Smooth muscle cell (in vitro differentiated cells): ENCODE measurements at regions not wholly inside any gene's neighbourhood (a gene's known extent, or its start where the extent isn't known, plus 50 kb on each side); places are given as distances from the start of the nearest gene placed in this dataset.

ENCODE experiments used
- DNase-seq: peaks from one replicate; lab custom pipeline; 2025; ENCODE audit not compliant: unreplicated experiment; lab: John Stamatoyannopoulos, UW
- H2AFZ ChIP-seq: fragments of 200-600 bp; sonication (generic); 2 replicates; pipeline ENCODE4 v1.6.0; 2016; ENCODE audit warnings: antibody characterized with exemption, low read depth, mild to moderate bottlenecking
- H3F3A ChIP-seq: fragments of 200-600 bp; sonication (generic); 2 replicates; pipeline ENCODE4 v1.6.0; 2017; ENCODE audit warnings: antibody characterized with exemption, low read depth
- H3K27ac ChIP-seq: fragments of 200-600 bp; sonication (generic); 2 replicates; pipeline ENCODE4 v1.5.1; 2016; ENCODE audit warnings: low read depth, mild to moderate bottlenecking
- H3K27me3 ChIP-seq: fragments of 200-600 bp; sonication (generic); 2 replicates; pipeline ENCODE4 v1.6.1; 2016; ENCODE audit warnings: low read depth, mild to moderate bottlenecking
- H3K36me3 ChIP-seq: fragments of 200-600 bp; sonication (generic); 2 replicates; pipeline ENCODE4 v1.5.1; 2016; ENCODE audit warnings: low read depth
- H3K4me1 ChIP-seq: fragments of 200-600 bp; sonication (generic); 2 replicates; pipeline ENCODE4 v1.5.1; 2016; ENCODE audit warnings: low read depth
- H3K4me2 ChIP-seq: fragments of 200-600 bp; sonication (generic); 2 replicates; pipeline ENCODE4 v1.6.0; 2016; ENCODE audit warnings: mild to moderate bottlenecking
- H3K4me3 ChIP-seq: fragments of 200-600 bp; sonication (generic); 2 replicates; pipeline ENCODE4 v1.5.1; 2016; ENCODE audit warnings: mild to moderate bottlenecking
- H3K79me2 ChIP-seq: fragments of 200-600 bp; sonication (generic); 2 replicates; pipeline ENCODE4 v1.6.0; 2016; ENCODE audit warnings: low read depth, mild to moderate bottlenecking
- H3K9ac ChIP-seq: fragments of 200-600 bp; sonication (generic); 2 replicates; pipeline ENCODE4 v1.6.0; 2016; ENCODE audit warnings: low read depth
- H3K9me3 ChIP-seq: fragments of 200-600 bp; sonication (generic); replicated peaks from 2 replicates; pipeline ENCODE4 v1.5.1; 2016; ENCODE audit warnings: low read depth
- H4K20me1 ChIP-seq: fragments of 200-600 bp; sonication (generic); 2 replicates; pipeline ENCODE4 v1.6.0; 2016; ENCODE audit warnings: low read depth
- WGBS: methylation state at CpG from one replicate; pipeline ENCODE4 v1.1.7; 2016; ENCODE audit warnings: low lambda C conversion rate; 5-methylcytosine and 5-hydroxymethylcytosine counted together
- TF ChIP-seq, protein P1 (sequence below): fragments of 200-600 bp; sonication (generic); IDR thresholded peaks from 2 replicates; pipeline ENCODE4 v1.5.1; 2017; ENCODE audit warnings: borderline replicate concordance, mild to moderate bottlenecking, antibody characterized with exemption; ENCODE audit not compliant: insufficient read depth, poor library complexity, severe bottlenecking

DNA sequence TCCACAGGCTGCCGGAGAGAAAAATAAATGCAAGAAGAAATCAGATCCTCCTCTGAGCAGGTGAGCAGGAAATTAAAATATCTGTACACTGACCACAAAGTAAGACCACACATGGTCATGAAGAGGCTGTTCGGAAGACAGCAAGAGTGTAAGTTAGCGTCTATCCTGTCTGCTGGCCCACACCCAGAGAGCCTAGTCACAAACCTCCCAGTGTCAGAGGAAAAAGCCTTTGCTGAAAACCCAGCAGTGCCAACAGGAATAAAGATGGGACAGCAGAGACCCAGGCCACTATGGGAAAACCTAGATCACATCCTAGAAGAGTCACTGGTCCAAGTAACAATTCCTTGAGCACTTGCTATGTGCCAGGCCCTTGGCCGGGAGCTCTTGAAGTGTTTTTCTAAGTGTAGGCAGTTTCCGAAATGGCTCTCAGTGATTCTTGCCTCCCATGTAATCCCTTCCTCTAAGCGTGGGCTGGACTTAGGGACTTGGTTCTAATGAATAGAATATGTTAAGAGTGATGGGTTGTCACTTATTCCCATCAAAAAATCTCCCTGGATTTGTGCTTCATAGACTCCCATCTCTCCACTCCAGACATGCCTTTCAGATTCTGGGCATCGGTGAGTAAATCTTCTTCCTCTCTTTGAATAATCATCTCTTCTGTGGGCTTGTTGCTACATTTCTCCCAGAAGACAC is 110.9 kb upstream of the PKDCC start:
- no peak overlapping the region for H3K9ac ChIP-seq
- TF ChIP-seq, protein P1, sequence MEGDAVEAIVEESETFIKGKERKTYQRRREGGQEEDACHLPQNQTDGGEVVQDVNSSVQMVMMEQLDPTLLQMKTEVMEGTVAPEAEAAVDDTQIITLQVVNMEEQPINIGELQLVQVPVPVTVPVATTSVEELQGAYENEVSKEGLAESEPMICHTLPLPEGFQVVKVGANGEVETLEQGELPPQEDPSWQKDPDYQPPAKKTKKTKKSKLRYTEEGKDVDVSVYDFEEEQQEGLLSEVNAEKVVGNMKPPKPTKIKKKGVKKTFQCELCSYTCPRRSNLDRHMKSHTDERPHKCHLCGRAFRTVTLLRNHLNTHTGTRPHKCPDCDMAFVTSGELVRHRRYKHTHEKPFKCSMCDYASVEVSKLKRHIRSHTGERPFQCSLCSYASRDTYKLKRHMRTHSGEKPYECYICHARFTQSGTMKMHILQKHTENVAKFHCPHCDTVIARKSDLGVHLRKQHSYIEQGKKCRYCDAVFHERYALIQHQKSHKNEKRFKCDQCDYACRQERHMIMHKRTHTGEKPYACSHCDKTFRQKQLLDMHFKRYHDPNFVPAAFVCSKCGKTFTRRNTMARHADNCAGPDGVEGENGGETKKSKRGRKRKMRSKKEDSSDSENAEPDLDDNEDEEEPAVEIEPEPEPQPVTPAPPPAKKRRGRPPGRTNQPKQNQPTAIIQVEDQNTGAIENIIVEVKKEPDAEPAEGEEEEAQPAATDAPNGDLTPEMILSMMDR = no peak
- H3K27ac ChIP-seq = no peak overlapping the region
- H3K79me2 ChIP-seq = no peaks in the 10 kb centered on the region
- H3K36me3 ChIP-seq = no peaks in the 10 kb centered on the region
- WGBS = 37% methylated on average over 7 of the region's 7 CpGs
- H3K4me1 ChIP-seq = peaks cover 61% of the 10 kb centered on the region
- no peak for DNase-seq
- no peaks in the 10 kb centered on the region for H3K27me3 ChIP-seq
- no peak overlapping the region for H3K4me3 ChIP-seq
- peaks cover 48% of the 10 kb centered on the region for H3F3A ChIP-seq
- H4K20me1 ChIP-seq = no peaks in the 10 kb centered on the region
- H3K4me2 ChIP-seq = peak overlapping the region; percentile 60
- no peak overlapping the region for H2AFZ ChIP-seq
- H3K9me3 ChIP-seq = no peaks in the 10 kb centered on the region

DNA sequence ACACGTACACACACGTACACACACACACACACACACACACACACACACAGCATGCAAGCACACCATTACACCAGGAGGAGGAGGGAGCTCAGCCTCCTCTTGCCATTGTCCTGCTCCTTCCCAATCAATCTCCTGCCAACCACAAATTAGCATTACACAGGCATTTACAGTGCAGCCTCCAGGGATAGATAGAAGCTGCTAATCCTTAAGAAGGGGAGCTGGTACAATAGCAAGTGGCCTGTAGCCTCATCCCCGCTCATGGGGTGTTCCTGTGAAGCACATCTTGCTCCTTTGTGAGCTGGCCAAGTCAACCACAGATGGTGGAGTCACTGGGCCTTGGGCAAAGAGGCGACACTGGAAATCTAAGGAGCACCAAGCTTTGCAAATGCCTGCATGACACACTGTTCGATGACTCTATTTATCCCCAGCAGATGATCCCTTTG is 110.3 kb upstream of the PKDCC start:
- Histone ChIP-seq H3K79me2 (no peaks in the 10 kb centered on the region), H3K4me2 (peak overlapping the region; percentile 60), H3F3A (peaks cover 48% of the 10 kb centered on the region), H3K4me1 (peaks cover 60% of the 10 kb centered on the region), H3K27me3 (no peaks in the 10 kb centered on the region), H4K20me1 (no peaks in the 10 kb centered on the region), H3K36me3 (no peaks in the 10 kb centered on the region), H3K27ac (no peak overlapping the region), H3K9me3 (no peaks in the 10 kb centered on the region), H3K9ac (no peak overlapping the region), H3K4me3 (no peak overlapping the region), H2AFZ (no peak overlapping the region)
- TF ChIP-seq, protein P1 = no peak
- DNase-seq = no peak
- WGBS = 28% methylated on average over 5 of the region's 5 CpGs

GRCh38 chr2:41937921-41938708 is 109.7 kb upstream of the PKDCC start:
- Histone ChIP-seq H3K27ac (no peak overlapping the region), H3K4me2 (peak overlapping the region; percentile 60), H4K20me1 (no peaks in the 10 kb centered on the region), H3K9ac (no peak overlapping the region), H3K36me3 (no peaks in the 10 kb centered on the region), H3K9me3 (no peaks in the 10 kb centered on the region), H3K4me3 (no peak overlapping the region), H3K79me2 (no peaks in the 10 kb centered on the region), H2AFZ (no peak overlapping the region), H3F3A (peaks cover 47% of the 10 kb centered on the region), H3K4me1 (peaks cover 55% of the 10 kb centered on the region), H3K27me3 (no peaks in the 10 kb centered on the region)
- TF ChIP-seq, protein P1 = no peak
- 7% methylated on average over 9 of the region's 9 CpGs for WGBS
- no peak for DNase-seq
